NCI-H128 (cell line): ENCODE measurements at regions not wholly inside any gene's neighbourhood (a gene's known extent, or its start where the extent isn't known, plus 50 kb on each side); places are given as distances from the start of the nearest gene placed in this dataset.
"Not testable (repeated sequence)": the region's sequence is repeated elsewhere in the genome, so short reads cannot be mapped to it uniquely, and the experiment has no call there.

Source experiments
- DNase-seq: peaks from one replicate; lab custom pipeline; 2025; ENCODE audit not compliant: unreplicated experiment; lab: John Stamatoyannopoulos, UW

GRCh38 chr7:51847461-51848134 is 531.0 kb upstream of the COBL start:
- DNase-seq: no peak

GRCh38 chr7:51839130-51839529 is 522.5 kb upstream of the COBL start:
- not testable (repeated sequence) for DNase-seq

GRCh38 chr7:51827631-51828030 is 511.0 kb upstream of the COBL start:
- no peak for DNase-seq

- DNase-seq: no peak
Observed at GRCh38 chr7:51824050-51824449, 507.4 kb upstream of the COBL start.

- no peak for DNase-seq
Observed at GRCh38 chr7:51823437-51823836, 506.8 kb upstream of the COBL start.

GRCh38 chr7:51817694-51818225 is 501.2 kb upstream of the COBL start:
- no peak for DNase-seq

GRCh38 chr7:51805783-51806431 is 489.3 kb upstream of the COBL start:
- not testable (repeated sequence) for DNase-seq

- no peak for DNase-seq
Observed at GRCh38 chr7:51802718-51803117, 486.1 kb upstream of the COBL start.

- DNase-seq: no peak
Observed at GRCh38 chr7:51797371-51797770, 480.8 kb upstream of the COBL start.

- no peak for DNase-seq
Observed at GRCh38 chr7:51792796-51793195, 476.2 kb upstream of the COBL start.

GRCh38 chr7:51789489-51789888 is 472.9 kb upstream of the COBL start:
- DNase-seq: no peak

GRCh38 chr7:51786284-51786683 is 469.7 kb upstream of the COBL start:
- no peak for DNase-seq

- no peak for DNase-seq
Observed at GRCh38 chr7:51785876-51786275, 469.3 kb upstream of the COBL start.

- DNase-seq: no peak
Observed at GRCh38 chr7:51785171-51785570, 468.6 kb upstream of the COBL start.

GRCh38 chr7:51783241-51783640 is 466.6 kb upstream of the COBL start:
- DNase-seq: no peak

- DNase-seq: no peak
Observed at GRCh38 chr7:51778121-51778520, 461.5 kb upstream of the COBL start.

- DNase-seq: no peak
Observed at GRCh38 chr7:51774178-51774577, 457.6 kb upstream of the COBL start.

- DNase-seq: no peak
Observed at GRCh38 chr7:51772190-51772589, 455.6 kb upstream of the COBL start.

- no peak for DNase-seq
Observed at GRCh38 chr7:51764976-51765375, 448.4 kb upstream of the COBL start.

GRCh38 chr7:51759985-51760384 is 443.4 kb upstream of the COBL start:
- no peak for DNase-seq

GRCh38 chr7:51757960-51758359 is 441.4 kb upstream of the COBL start:
- DNase-seq: no peak

GRCh38 chr7:51732951-51733350 is 416.3 kb upstream of the COBL start:
- DNase-seq: no peak

- no peak for DNase-seq
Observed at GRCh38 chr7:51732116-51732515, 415.5 kb upstream of the COBL start.
